Loucy (cell line): ENCODE measurements at regions not wholly inside any gene's neighbourhood (a gene's known extent, or its start where the extent isn't known, plus 50 kb on each side); places are given as distances from the start of the nearest gene placed in this dataset.

Experiments used
- EZH2phosphoT487 ChIP-seq: fragments of 200-600 bp; IDR thresholded peaks from 2 replicates; pipeline ENCODE4 v1.6.1; 2018; ENCODE audit warnings: antibody characterized with exemption, mild to moderate bottlenecking, moderate library complexity, borderline replicate concordance
- TF ChIP-seq, protein P1 (sequence below): fragments of 200-600 bp; sonication (generic); conservative IDR thresholded peaks from 2 replicates; pipeline ENCODE4 v1.5.1; 2014; ENCODE audit warnings: mild to moderate bottlenecking, antibody characterized with exemption, low read length

DNA sequence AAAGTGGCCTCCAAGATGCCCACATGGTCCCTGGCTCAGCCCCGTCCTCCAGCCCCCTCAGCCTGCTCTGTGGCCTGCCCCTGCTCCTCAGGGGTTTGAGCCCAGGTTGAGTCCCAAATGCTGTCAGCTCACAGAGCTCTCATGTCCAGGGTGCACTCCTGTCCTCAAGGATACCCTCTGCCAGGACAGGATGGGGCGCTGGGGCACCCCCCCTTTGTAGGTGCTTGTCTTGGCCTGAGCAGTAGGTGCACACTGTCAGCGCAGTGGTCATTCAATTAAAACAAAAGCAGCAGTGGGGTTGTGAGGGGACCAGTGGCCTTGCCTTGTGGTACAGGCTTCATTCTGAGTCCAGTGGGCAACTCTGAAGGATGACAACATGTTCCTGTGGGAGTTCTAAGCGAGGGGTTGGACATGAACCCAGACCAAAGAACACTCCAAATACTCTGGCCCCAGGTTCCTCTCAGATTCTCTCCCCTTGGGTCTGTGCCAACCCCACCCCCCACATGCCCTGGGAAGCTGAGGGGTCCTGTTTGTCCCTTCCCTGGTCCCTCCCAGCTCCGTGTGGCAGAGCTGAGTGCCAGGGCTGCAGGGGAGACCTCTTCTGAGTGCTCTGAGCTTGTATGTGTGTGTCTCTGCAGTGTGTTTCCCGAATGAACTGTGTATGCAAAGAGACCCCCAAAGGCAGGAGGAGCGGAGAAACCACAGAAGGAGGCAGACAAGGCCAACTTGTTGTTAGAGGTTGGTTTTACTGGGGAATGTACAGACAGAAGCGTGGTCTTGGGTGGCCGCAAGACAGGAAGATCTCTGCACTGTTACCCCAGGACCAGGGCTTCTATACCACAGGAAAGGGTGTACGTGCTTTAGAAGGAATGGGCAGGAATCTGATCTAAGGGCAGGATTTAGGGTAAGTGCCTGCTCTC is 155.6 kb upstream of the HS6ST1 start:
- TF ChIP-seq, protein P1, sequence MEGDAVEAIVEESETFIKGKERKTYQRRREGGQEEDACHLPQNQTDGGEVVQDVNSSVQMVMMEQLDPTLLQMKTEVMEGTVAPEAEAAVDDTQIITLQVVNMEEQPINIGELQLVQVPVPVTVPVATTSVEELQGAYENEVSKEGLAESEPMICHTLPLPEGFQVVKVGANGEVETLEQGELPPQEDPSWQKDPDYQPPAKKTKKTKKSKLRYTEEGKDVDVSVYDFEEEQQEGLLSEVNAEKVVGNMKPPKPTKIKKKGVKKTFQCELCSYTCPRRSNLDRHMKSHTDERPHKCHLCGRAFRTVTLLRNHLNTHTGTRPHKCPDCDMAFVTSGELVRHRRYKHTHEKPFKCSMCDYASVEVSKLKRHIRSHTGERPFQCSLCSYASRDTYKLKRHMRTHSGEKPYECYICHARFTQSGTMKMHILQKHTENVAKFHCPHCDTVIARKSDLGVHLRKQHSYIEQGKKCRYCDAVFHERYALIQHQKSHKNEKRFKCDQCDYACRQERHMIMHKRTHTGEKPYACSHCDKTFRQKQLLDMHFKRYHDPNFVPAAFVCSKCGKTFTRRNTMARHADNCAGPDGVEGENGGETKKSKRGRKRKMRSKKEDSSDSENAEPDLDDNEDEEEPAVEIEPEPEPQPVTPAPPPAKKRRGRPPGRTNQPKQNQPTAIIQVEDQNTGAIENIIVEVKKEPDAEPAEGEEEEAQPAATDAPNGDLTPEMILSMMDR = no peak
- TF ChIP-seq EZH2phosphoT487 = 0 out of 2 replicates have a peak, but pooled peaks have one; percentile 41
